Left lung (tissue), 4 donors: ENCODE measurements at regions not wholly inside any gene's neighbourhood (a gene's known extent, or its start where the extent isn't known, plus 50 kb on each side); places are given as distances from the start of the nearest gene placed in this dataset.

ENCODE experiments used
- ATAC-seq: fragments of 200-7000 bp; cut with Tn5 transposase; one replicate; pipeline ENCODE4 v1.9.1; 2020; ENCODE audit warnings: moderate library complexity
- DNase-seq, 4 donors: peaks; one replicate each; pipeline ENCODE4 v3.0.0-alpha.2; 2013 to 2020
- H3K27ac ChIP-seq, 2 donors: fragments of 200-600 bp; sonication (generic) in 1 of 2; one replicate each; pipeline versions ENCODE4 v1.5.0 to v1.8.0; 2020 to 2021
- H3K27me3 ChIP-seq, 2 donors: fragments of 200-600 bp; sonication (generic) in 1 of 2; one replicate each; pipeline versions ENCODE4 v1.5.0 to v1.8.0; 2020 to 2021
- H3K36me3 ChIP-seq, 2 donors: fragments of 200-600 bp; sonication (generic) in 1 of 2; one replicate each; pipeline versions ENCODE4 v1.5.0 to v1.8.0; 2020 to 2021
- H3K4me1 ChIP-seq, 2 donors: fragments of 200-600 bp; one replicate each; pipeline ENCODE4 v1.8.0; 2021
- H3K4me3 ChIP-seq, 2 donors: fragments of 200-600 bp; sonication (generic) in 1 of 2; one replicate each; pipeline versions ENCODE4 v1.5.0 to v1.8.0; 2020 to 2021; ENCODE audit warnings: mild to moderate bottlenecking in 1 of 2
- H3K9me3 ChIP-seq, 2 donors: fragments of 200-600 bp; sonication (generic) in 1 of 2; one replicate each; pipeline versions ENCODE4 v1.5.0 to v1.8.0; 2020 to 2021
- intact Hi-C, 2 donors: fragments of 100-400 bp; cut with DNase I; formaldehyde crosslinking; loops; one replicate each; pipeline versions ENCODE4 v1.11.2 to v1.14.2; 2022
- TF ChIP-seq, protein P1 (sequence below), 2 donors: fragments of 200-600 bp; sonication (generic) in 1 of 2; IDR thresholded peaks; one replicate each; pipeline versions ENCODE4 v1.5.0 to v1.8.0; 2021; ENCODE audit warnings: antibody characterized with exemption in 2 of 2
- donor health status: DM: no; HTN: yes; CAD: no.
- donor health status: DM: no; HTN: no; CAD: no.

DNA sequence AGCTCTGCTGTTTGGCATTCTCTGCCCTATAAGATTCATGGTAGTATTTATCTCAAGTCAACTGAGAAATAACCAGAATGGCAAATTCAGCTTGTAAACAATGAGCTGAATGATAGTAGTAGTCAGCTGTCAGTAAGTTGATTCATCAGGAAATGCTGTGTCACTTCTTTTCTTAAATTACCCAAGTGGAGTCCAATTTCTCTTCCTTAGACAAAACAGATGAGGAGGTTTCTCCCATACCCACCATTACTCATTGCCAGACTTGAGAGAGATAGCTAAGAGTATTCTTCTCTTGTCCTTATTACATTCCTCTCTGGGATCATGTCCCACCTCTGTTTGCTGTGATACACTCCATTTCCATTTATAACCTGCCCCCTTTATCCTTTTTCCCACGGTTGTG lies 159.8 kb upstream of the STEAP1 start:
- DNase-seq (no peak), ATAC-seq (no peak)
- H3K27ac ChIP-seq: no peak overlapping the region
- H3K27me3 ChIP-seq: no peaks in the 10 kb centered on the region
- no peaks in the 10 kb centered on the region for H3K4me1 ChIP-seq
- peaks cover 0 to 9% of the 10 kb centered on the region in 2 donors for H3K9me3 ChIP-seq
- no peaks in the 10 kb centered on the region for H3K36me3 ChIP-seq
- TF ChIP-seq, protein P1, sequence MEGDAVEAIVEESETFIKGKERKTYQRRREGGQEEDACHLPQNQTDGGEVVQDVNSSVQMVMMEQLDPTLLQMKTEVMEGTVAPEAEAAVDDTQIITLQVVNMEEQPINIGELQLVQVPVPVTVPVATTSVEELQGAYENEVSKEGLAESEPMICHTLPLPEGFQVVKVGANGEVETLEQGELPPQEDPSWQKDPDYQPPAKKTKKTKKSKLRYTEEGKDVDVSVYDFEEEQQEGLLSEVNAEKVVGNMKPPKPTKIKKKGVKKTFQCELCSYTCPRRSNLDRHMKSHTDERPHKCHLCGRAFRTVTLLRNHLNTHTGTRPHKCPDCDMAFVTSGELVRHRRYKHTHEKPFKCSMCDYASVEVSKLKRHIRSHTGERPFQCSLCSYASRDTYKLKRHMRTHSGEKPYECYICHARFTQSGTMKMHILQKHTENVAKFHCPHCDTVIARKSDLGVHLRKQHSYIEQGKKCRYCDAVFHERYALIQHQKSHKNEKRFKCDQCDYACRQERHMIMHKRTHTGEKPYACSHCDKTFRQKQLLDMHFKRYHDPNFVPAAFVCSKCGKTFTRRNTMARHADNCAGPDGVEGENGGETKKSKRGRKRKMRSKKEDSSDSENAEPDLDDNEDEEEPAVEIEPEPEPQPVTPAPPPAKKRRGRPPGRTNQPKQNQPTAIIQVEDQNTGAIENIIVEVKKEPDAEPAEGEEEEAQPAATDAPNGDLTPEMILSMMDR (IDR thresholded peaks at IDR 0.05): no peak
- no peak overlapping the region for H3K4me3 ChIP-seq
- intact Hi-C loops: no loop called here

DNA sequence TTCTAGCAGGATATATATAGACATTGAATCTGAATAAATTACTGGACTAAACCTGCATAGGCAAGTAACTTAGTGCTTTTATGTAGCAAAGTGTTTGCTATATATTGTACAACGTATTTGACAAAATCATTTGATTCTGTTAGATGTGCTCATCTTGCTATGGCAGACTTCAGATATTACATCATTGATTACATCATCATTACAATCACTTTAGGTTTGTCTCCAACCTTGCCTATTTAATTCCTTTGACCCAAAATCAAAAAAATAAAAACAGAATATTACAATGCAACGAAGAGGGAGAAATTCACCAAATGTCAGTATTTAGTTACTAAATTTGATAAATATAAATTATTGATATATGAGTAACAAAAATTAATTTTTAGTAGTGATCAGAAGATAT lies 155.7 kb upstream of the STEAP1 start:
- TF ChIP-seq, protein P1 (IDR thresholded peaks at IDR 0.05): no peak
- intact Hi-C loops: no loop called here
- H3K27ac ChIP-seq: no peak overlapping the region
- H3K9me3 ChIP-seq: peaks cover 0 to 7% of the 10 kb centered on the region in 2 donors
- H3K4me3 ChIP-seq: no peak overlapping the region
- H3K36me3 ChIP-seq: no peaks in the 10 kb centered on the region
- ATAC-seq: no peak
- no peaks in the 10 kb centered on the region for H3K4me1 ChIP-seq
- no peak for DNase-seq
- H3K27me3 ChIP-seq: no peaks in the 10 kb centered on the region

DNA sequence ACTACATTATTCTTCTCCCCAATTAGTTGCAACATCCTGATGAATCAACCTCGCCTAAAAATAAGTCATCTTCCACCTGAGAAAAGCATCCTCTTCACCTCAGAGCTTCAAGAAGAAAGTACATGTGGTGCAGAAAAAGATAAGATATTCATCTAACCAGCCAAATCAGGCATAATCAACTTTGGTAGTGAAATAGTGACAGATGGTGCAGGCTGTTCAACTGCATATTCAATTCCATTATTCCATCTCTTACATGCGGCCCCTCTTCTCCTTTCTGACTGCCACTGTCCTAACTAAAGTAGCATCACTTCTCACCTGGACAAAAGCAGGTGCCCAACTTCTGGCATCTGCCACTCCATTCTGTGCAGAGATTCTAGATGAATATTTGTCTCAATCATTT lies 148.4 kb upstream of the STEAP1 start:
- Histone ChIP-seq H3K4me3 (no peak overlapping the region), H3K9me3 (no peaks in the 10 kb centered on the region), H3K4me1 (no peaks in the 10 kb centered on the region), H3K36me3 (no peaks in the 10 kb centered on the region), H3K27me3 (no peaks in the 10 kb centered on the region), H3K27ac (no peak overlapping the region)
- intact Hi-C loops: no loop called here
- ATAC-seq (no peak), DNase-seq (no peak)
- TF ChIP-seq, protein P1 (IDR thresholded peaks at IDR 0.05): no peak

DNA sequence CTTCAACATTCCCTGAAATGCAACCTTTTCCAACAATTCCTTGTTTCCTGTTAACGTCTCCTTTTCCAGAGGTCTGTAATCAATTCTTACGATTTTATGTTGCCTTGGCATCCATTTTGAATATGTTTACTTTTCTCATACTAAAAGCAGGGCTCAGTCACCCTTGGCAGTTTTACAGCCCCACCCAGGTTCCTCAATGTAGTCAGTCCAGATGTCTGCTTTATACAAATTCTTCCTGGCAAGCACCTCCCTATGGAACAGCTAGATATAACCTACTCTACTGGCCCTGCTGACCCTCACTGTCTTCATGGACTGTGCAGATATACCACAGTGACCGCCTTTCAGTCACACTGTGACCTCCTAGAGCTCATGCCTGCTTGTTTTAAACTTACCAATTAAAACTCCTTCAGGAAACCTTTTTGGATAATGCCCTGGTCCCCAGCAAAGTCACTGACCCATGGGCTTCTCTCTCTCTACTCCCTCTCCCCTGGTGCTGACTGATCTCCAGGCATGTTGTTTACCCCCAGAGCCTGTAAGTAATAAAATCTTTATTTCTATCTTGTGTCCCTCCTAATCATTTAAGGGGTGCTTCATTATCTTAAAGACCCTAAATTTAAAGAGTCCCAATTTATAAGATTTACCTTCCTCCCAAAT lies 147.1 kb upstream of the STEAP1 start:
- DNase-seq: no peak

DNA sequence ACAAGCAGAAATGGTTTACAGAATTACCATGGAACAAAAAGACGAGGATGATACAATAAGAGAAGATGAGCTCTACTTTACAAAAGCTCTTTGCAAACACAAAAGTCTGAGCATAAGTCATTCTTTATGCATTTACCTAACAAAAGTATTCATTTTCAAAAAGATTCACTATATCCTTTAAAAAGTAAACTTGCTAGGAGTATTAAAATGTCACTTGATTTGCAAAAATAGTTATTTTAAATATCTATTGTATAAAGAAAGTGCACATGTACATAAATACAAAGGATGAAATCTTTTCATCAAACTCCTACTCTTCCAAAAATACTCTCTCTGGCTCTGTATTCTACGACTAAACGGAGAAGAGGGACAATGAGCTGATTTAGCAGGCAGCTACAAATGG lies 146.4 kb upstream of the STEAP1 start:
- Histone ChIP-seq H3K27ac (no peak overlapping the region), H3K4me3 (no peak overlapping the region), H3K9me3 (no peaks in the 10 kb centered on the region), H3K36me3 (no peaks in the 10 kb centered on the region), H3K27me3 (no peaks in the 10 kb centered on the region), H3K4me1 (no peaks in the 10 kb centered on the region)
- TF ChIP-seq, protein P1 (IDR thresholded peaks at IDR 0.05): no peak
- ATAC-seq (no peak), DNase-seq (no peak)
- intact Hi-C loops: no loop called here

More for the DNA sequence above, 147.1 kb upstream of the STEAP1 start:
- TF ChIP-seq, protein P1 (IDR thresholded peaks at IDR 0.05): no peak
- intact Hi-C loops: no loop called here
- H3K4me1 ChIP-seq: no peaks in the 10 kb centered on the region
- ATAC-seq: no peak
- no peak overlapping the region for H3K4me3 ChIP-seq
- H3K27me3 ChIP-seq: no peaks in the 10 kb centered on the region
- H3K36me3 ChIP-seq: no peaks in the 10 kb centered on the region
- H3K9me3 ChIP-seq: no peaks in the 10 kb centered on the region
- no peak overlapping the region for H3K27ac ChIP-seq
